NK-92 (cell line): ENCODE measurements at regions not wholly inside any gene's neighbourhood (a gene's known extent, or its start where the extent isn't known, plus 50 kb on each side); places are given as distances from the start of the nearest gene placed in this dataset.

Experiments used
- DNase-seq: peaks from one replicate; lab custom pipeline; 2025; ENCODE audit not compliant: unreplicated experiment; lab: John Stamatoyannopoulos, UW

- DNase-seq, result no peak
These were observed 106.8 kb upstream of the NKX1-1 start for GRCh38 chr4:1512738-1513660.

GRCh38 chr4:1512051-1512737 is 106.0 kb upstream of the NKX1-1 start:
- DNase-seq, result no peak

- no peak for DNase-seq
These were observed 105.3 kb upstream of the NKX1-1 start for GRCh38 chr4:1511441-1512041.

GRCh38 chr4:1510931-1511330 is 104.7 kb upstream of the NKX1-1 start:
- no peak for DNase-seq

GRCh38 chr4:1509366-1509765 is 103.1 kb upstream of the NKX1-1 start:
- DNase-seq, result no peak

GRCh38 chr4:1508161-1509160 is 102.2 kb upstream of the NKX1-1 start:
- no peak for DNase-seq

GRCh38 chr4:1506956-1507721 is 100.9 kb upstream of the NKX1-1 start:
- DNase-seq, result no peak

GRCh38 chr4:1505511-1506460 is 99.5 kb upstream of the NKX1-1 start:
- DNase-seq, result no peak

- no peak for DNase-seq
These were observed 98.6 kb upstream of the NKX1-1 start for GRCh38 chr4:1504595-1505500.

- no peak for DNase-seq
These were observed 97.6 kb upstream of the NKX1-1 start for GRCh38 chr4:1503583-1504471.

GRCh38 chr4:1502976-1503375 is 96.7 kb upstream of the NKX1-1 start:
- DNase-seq, result no peak

- no peak for DNase-seq
These were observed 96.3 kb upstream of the NKX1-1 start for GRCh38 chr4:1502501-1502886.

GRCh38 chr4:1501754-1502500 is 95.7 kb upstream of the NKX1-1 start:
- no peak for DNase-seq

- DNase-seq, result no peak
These were observed 94.9 kb upstream of the NKX1-1 start for GRCh38 chr4:1500966-1501753.

GRCh38 chr4:1500231-1500965 is 94.2 kb upstream of the NKX1-1 start:
- DNase-seq, result no peak
